HG03520 (cell line): ENCODE measurements at regions not wholly inside any gene's neighbourhood (a gene's known extent, or its start where the extent isn't known, plus 50 kb on each side); places are given as distances from the start of the nearest gene placed in this dataset.

ENCODE experiments used
- ATAC-seq: cut with Tn5 transposase; IDR thresholded peaks from one replicate; pipeline ENCODE4 v1.9.1; 2021; ENCODE audit warnings: mild to moderate bottlenecking, moderate library complexity; ENCODE audit not compliant: unreplicated experiment

DNA sequence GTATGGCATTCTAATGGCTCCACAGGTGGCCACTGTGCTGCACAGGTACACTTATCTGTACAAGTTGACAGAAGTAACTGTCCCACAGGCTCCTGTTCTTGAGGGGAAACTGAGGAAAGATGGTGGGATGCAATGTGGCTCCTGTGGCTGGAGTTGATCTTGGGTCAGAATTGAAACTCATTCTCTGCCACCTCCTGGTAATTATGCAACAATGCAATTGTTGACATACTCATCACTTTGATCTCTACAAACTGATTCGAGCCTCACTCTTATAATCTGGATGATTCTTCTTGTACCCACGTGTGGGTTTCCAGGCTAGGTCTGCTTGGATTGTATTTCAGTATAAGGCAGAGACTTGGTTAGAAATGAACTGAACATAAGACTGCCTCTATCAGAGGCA lies 148.8 kb downstream of the CCNG2 start:
- no peak for ATAC-seq

DNA sequence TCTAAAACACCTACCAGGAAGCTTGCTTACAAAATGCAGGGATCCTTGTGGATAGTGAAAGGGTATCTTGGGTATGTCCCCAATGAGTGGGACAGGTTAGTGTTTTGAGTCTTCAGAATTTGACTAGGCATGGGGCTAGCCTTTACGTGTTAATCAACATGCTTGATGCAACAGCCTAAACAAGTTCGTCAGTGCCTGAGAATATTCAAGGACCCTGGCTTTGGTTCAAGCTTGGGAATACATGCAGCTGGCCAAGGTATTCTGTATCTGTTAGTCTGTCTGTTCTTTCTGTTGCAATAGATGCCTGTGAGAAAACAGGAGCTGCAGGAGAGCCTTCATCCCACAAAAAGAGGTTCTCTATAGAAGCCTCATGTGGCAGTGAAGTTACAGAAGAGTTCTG lies 149.5 kb downstream of the CCNG2 start:
- ATAC-seq, result no peak

DNA sequence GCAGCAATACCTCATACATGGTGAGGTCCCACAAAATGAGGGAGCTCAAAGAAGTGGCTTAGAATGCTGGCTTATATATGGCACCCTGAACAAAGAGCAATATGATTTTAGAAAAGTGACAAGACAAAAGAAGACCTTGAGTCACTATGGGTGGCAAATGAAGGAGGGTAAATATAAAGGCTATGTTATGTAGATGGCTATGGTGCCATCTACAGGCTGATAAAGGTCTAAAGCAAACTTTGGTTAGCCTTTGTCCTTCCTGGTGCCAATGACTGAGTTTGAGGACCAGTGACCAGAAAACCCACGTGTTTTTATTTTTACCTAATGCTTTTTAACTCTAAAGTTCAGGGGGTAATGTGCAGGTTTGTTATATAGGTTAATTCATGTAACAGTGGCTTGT lies 151.8 kb downstream of the CCNG2 start:
- ATAC-seq, result no peak

DNA sequence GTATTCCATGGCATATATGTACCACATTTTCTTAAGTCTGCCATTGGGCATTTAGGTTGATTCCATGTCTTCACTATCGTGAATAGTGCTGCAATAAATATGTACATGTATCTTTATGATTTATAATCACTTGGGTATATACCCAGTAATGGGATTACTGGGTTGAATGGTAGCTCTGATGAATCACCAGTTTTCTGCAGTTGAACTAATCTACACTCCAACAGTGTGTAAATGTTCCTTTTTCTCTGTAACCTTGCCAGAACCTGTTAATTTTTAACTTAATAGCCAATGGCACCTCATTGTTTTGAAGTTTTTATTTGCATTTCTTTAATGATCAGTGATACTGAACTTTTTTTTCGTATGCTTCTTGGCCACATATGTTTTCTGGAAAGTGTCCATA lies 152.5 kb downstream of the CCNG2 start:
- ATAC-seq, result no peak

DNA sequence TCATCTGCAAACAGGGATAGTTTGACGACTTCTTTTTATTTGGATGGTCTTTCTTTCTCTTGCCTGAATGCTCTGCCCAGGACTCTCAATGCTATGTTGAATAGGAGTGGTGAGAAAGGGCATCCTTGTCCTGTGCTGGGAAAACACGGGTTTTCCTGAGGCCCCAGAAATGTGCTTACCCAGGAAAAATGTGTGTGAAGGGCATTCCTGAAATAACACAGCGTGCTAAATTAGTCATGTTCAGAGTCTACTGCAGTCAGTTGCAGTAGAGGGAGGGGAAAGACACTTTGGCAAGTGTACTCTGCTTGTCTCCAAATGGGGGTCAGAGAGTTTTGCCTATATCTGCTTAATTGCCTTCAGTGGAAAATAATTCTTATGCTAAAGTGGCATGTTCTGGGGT lies 153.9 kb downstream of the CCNG2 start:
- no peak for ATAC-seq

DNA sequence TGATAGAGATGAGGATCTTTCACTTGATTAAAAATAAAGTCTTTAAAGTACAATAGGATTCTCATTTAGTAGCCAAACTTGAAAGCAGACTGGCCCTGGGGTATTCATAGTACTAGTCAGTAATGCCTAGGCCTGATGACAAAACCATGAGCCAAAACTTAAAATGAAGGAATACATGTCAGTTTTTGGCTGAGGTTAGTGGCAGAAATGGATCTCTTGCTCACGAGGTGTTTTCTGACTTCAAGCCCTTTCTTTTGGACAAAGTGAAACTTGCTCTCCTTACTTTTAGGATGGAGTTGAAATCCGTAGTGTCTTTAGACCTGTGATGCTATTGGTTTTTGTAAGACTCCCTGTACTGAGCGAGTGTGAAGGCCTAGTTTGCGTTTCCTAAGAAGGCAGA lies 157.7 kb downstream of the CCNG2 start:
- no peak for ATAC-seq

DNA sequence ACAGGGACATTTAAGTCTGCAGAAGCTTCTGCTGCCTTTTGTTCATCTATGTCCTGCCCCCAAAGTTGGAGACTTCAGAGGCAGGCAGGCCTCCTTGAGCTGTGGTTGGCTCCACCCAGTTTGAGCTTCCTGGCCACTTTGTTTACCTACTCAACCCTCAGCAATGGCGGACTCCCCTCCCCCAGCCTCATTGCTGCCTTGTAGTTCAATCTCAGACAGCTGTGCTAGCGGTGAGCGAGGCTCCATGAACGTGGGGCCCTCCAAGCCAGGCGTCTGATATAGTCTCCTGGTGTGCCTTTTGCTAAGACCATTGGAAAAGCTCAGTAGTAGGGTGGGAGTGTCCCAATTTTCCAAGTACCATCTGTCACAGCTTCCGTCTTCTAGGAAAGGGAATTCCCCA lies 170.1 kb downstream of the CCNG2 start:
- ATAC-seq, result no peak

DNA sequence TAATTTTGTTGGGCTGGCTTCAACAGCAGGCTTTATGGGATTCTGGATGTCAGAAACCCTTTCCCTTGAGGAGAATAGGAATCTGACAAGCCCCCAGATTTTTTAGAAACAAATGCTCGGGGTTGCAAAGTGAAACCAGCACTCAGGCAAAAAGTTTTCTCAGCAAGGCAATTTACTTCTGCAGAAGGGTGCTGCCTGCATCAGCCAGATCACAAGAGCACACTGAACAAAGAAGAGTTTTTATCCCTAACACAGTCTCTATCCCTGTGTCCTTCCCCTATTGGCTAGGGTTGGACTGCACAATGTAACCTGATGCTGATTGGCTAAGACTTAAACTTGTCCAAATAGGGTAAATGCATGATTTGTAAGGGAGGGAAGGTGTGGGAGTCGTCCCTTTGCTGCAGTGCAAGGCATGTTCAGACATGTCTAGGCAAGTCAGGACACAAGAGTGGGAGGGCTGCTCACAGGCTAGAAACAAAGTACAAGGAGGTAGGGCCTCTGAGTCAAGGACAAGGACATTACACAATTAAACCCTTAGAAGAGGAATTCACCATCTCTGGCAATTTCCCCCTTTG lies 175.8 kb downstream of the CCNG2 start:
- ATAC-seq, result no peak

DNA sequence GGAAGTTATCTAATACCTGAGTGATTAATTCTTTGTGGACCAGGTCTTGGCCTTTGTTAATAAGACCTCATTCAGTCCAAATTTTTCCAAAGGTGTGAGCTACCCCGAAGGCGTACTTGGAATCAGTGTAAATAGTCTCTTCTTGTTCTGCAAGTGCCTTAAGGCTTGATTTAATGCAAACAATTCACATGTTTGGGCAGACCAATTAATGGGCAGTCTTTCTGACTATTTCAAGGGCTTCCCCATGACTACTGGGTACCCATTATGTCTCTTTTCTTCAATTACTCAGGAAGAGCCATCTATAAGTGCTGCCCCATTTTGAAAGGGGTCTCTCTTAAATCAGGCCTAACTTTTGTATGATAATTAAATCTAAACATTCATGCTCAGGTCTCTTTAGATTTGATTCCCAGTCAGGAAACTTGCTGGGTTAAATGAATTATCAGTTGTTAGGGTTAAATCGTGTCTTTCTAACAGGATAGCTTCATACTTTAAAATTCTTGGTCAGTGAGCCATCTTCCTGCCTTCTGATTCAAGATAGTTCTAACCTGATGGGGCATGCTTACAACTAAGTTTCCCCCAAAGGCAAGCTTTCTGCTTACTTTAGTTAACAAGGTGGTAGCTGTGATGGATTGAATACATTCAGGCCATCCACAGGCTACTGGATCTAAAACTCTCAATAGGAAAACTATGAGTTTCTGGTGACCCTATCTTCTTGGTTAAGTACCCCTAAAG lies 179.6 kb downstream of the CCNG2 start:
- ATAC-seq, result no peak

DNA sequence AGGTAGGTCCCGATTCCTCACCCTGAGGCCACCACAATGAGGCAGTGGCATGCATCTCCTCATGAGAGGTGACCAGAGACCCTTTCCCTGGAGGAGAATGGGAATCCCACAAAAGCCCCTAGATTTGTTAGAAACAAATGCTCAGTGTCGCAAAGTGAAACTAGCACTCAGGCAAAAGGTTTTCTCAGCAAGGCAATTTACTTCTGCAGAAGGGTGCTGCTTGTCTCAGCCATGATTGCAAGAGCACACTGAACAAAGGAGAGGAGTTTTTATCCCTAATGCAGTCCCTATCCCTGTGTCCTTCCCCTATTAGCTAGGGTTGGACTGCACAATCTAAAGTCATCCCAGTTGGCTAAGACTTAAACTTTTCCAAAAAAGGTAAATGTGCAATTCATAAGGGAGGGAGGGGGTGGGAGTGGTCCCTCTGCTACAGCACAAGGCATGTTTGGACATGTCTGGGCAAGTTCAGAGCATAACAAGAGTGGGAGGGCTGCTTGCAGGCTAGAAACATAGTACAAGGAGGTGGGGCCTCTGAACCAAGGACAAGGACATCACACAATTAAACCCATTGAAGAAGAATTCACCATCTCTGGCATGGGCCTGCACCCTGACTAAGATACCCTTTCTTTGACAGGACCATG lies 185.3 kb downstream of the CCNG2 start:
- ATAC-seq, result no peak

DNA sequence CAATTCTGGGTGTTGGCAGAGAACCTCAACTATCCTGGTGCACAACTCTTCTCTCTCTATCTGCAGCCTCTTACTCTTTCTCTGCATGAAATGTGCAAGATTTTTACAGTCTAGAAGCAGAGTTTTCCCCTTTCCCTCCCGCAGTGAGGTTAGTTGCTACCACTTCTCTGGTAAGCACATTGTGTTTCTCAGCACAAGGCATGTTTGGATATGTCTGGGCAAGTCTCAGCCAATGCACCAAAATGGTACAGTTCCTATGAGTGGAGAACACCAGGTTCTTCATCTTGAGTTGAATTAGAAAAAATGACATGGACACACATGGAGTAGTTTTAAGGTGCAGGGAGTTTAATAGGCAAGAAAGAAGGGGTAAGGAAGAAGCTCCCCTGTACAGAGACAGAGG lies 187.0 kb downstream of the CCNG2 start:
- no peak for ATAC-seq

DNA sequence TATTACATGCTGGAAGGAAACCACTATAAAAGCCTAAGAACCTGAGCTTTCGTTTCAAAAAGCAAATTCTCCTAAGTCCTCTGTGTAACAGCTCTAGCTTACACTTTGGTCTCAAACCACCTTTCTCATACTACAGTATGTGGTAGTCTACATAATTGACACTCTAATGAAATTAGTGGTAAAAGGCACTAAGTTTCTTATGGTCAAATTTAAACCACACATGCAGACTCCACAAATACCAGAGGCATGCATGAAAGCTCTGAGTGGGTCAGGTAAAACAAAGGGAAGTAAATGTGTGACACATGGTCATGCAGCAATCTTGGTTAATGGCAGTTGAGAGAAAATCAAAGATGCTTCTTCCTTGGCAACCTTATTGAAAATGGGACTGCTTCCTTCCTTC lies 187.8 kb downstream of the CCNG2 start:
- peak; percentile 40 for ATAC-seq

DNA sequence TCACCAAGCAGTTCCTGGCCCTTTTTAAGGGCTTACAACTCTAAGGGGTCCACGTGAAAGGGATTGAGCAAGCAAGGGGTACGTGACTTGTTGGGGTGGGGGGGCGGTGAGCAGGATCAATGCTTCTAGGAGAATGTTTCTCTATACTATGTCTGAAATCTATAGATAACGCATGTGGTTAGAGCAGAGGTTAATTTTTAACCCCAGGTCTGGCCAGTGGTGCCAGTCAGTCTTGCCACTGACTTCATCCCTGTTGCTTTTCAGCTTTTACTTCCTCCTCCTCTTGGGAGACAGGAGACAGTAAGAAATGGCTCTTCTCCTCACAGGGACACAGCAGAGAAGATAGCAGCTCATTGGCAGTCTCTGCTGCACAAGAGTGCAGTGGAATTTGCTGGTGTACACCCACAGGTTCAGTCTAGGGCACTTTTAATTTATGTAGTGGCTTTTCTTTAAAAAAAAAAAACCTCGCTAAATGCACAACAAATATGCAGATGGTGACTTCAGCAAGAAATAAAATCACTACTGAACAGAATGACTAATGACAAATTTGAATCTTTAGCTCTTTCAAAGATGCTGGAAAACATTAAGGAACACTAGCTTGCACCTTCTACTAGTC lies 190.5 kb downstream of the CCNG2 start:
- no peak for ATAC-seq

DNA sequence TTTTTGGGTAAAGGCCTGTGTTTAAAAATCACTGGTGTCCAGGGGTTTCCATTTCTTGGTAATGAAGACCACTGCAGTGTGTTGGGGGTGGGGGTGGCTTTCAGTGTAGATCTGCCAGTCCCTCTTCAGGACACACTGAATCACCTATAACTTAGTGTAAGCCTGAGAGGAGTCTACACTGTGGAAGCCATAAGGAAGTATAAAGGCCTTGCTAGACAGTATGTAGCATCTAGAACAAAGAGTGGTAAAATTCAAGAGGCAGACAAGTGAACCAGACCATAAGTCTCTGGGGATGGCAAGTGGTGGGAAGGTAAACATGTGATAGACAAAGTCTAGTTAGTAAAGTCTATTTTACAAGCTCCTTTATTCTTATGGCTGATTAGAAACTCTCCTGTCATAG lies 191.8 kb downstream of the CCNG2 start:
- ATAC-seq, result no peak

DNA sequence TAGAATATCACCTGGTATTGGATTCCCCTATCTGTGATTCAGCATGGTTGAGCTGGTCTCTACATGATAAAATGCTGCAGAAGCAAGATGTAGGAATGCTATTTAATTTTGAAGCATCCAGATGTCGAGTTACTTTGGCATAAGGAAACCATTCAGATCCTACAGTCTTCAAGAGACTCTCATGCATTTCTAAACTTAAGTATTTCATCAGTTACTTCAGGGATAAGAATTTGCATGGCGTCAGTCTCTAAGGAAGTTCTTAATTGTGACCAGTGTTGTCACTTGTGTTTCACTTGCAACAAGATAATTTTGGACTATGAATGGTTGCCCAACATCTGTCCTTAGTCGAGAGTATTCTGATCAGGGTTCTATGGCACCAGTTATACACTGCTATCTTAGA lies 192.4 kb downstream of the CCNG2 start:
- no peak for ATAC-seq

DNA sequence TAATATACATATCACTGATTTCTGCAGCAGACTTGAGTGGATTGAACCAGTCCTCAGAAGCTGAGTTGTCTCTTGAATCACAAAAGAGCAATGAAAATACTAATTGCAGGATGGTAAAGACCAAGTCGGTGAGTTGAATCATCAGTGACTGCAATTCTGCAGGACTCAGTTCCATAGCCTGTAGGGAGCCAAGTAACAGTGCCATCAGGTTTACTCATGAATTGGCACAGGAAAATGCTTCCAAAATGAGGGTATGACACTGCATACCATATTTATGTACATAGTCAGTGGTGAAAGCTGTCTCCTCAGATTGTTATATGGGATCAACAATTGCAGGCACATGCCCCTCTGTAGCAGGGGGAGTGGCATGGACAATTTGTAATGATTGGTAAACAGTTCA lies 192.8 kb downstream of the CCNG2 start:
- ATAC-seq, result no peak

DNA sequence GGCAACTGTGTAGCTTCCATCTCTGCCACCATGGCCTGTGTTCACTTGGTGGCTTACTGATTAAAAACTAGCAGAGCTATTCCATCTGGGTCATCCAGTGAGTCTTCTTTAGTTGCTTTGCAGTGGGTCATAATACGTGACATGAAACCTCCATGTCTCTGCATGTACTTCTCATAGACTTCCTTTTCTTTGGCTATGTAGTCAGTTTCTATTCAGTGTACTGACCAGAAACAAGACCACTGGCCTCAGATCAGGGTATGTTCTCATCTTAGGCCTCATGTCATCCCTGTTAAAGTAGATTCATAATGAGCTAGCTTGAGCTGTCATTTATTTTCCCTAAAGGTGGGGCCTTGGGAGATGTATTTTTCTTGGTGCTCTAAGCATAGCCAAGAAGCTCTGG lies 195.2 kb downstream of the CCNG2 start:
- no peak for ATAC-seq

DNA sequence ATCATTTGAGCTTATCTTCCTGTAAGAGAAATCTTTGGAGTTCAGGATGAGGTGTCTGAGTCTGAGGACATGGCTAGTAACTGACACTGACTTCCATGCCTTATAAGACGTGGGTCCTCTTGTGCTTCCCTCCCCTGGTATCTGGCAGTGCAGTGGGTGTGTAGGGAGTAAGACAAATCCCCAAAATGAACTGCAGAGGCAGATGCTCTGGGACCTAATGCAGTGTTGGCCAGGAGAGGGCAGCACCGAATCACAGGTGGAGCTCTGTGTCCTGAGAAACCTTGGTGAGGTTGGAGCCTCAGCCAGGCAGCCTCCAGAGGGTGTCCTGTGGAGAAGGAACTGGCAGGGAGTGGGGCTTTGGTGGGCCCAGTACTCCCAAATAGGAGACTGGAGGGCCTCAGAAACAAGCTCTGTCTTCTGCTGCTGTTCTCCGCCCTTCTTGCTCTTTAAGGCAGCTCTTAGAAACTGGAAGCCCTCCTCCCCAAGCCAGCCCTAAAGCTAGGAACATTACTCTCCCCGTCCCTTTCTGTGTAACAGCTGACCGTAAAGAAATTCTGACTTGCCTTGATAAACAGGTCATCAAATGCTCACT lies 196.8 kb downstream of the CCNG2 start:
- ATAC-seq, result peak; percentile 56

DNA sequence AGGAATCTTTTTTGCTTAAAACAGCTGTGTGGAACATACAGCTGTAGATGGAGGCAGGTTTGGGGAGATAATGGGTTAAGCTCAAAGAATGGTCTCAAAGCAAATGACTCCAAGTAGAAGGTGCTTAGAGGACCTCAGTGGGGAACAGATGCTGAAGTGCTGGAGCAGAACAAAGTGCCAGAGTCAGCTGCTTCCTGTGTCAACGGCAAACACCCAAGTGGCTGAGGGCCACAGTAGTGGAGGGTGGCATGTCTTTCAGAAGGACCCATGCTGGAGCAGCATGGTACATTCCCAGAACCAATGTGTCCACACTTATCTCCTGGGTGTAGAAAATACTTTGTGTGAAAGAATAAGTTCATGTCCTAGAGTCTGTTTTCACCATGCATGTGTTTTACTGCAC lies 197.5 kb downstream of the CCNG2 start:
- no peak for ATAC-seq

DNA sequence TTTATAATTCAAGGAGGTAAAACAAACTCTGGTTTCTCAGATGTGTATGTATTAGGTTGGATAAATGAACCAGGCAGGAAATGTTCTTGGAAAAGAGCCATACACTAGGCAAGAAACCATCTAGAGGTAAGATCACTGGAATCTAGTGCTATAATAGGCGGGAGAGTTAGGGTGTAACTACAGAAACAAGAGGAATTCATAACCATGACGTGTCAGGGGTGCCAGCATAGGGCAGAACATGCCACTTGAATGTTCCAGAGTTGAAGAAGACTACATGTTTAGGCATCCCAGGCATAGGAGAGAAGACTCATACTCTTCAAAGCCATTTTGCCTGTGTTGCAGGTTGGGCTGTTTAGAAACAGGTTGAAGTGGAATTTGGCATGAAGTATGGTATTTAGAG lies 198.7 kb downstream of the CCNG2 start:
- no peak for ATAC-seq

DNA sequence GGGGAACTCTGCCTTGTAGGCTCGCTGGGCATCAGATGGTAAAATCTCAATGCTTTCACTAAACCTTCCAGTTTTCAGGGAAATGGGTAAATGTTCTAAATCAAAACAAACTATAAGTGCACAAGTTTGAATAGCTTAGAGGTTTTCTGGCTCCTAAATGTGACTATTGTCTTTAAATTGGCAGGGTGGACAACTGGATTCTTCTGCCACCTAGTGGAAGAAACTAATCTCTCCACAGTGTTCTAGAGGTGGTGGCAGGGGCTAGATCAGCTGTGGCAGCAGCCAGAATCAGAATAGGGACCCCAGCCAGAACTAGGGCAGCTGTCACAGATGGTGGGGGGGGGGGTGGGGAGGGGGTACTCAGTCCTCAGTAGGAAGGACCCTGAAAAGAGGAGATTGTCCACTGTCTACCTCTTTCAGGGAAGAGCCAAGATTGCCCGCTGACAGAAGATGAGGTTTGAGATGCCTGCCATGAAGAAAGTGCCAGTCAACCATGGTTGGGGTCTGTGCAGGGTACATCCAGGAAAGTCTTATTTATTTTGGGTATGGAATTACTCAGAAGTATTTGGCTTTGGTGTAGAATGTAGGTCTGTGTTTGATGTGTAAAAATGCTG lies 201.4 kb downstream of the CCNG2 start:
- ATAC-seq, result no peak
